ENCODE measurements at regions not wholly inside any gene's neighbourhood (a gene's known extent, or its start where the extent isn't known, plus 50 kb on each side); places are given as distances from the start of the nearest gene placed in this dataset.

DNA sequence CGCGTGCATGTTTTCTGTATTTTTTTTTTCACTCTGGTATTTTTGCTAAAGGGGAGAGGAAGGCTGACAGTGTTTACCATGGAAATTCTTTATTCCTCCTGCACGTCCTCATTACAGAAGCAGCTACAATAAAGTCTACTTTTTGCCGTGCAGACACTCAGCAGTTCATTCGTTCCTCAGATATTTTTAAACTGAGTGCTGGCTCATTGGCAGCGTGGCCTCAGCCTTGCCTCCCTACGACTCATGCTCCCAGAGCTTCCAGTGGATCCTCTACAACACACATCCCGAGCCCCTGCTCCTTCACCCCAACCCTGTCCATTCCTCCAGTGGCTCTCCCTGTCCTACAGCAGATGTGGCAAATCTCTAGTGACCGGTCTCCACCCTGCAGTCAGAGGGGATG lies 239.2 kb upstream of the ZMIZ1 start:
- TF ChIP-seq CTCF (IDR thresholded peaks at IDR 0.05) (no peak), POLR2A (IDR thresholded peaks at IDR 0.05) (no peak)

All from suprapubic skin (tissue), 3 donors.